T-helper 1 cell (primary cell): ENCODE measurements at regions not wholly inside any gene's neighbourhood (a gene's known extent, or its start where the extent isn't known, plus 50 kb on each side); places are given as distances from the start of the nearest gene placed in this dataset.

ENCODE experiments used
- DNase-seq, 5 donors: peaks; one replicate each; pipeline ENCODE4 v3.0.0-alpha.2; 2012 to 2020

DNA sequence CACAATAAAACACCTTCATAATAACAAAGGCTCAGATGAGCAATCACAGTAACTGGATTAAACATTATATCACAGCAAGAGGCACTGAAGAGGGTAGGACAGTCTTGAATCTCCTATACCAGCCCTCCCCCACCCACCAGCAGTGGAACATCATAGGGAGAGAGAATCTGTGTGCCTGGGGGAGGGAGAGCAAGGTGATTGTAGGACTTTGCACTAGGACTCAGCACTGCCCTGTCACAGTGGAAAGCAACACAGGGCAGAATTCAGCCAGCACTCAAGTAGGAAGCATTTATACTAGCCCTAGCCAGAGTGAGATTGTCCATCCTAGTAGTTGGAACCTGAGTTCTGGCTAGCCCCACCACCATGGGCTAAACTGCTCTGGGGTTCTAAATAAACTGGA, 400.2 kb downstream of the HAO1 start:
- DNase-seq = no peak

DNA sequence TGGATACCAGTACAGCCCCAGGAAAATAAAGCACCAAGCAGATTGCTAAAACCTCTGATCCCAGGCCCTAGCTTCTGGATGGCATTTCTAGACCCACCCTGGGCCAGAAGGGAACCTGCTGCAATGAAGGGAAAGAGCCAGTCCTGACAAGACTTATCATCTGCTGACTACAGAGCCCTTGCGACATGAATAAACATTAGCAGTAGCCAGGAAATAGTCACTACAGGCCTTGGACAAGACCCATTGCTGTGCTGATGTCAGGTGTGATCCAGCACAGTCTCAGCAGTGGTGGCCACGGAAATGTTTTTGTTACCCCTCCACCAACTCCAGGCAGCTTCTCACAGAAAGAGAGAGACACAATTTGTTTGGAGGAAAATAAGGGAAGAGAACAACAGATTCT, 399.3 kb downstream of the HAO1 start:
- no peak for DNase-seq

DNA sequence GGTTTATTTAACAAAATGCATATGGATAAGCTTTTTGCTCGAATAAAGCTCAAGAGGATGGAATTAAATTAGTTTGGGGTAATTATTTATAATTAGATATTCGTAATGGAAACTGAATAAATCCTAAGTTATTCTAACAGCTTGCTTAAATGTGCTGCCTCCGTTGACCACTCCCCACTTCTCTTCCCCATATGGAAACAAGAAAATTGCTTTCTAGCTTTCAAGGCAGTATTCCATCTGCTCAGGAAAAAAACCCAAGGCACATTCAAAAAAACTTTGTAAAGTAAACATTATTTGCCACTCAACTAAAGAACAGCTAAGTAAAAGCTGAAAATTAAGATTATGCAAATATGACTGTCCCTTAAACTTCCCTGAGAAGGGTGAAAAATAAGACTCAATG, 369.2 kb downstream of the HAO1 start:
- DNase-seq = no peak

DNA sequence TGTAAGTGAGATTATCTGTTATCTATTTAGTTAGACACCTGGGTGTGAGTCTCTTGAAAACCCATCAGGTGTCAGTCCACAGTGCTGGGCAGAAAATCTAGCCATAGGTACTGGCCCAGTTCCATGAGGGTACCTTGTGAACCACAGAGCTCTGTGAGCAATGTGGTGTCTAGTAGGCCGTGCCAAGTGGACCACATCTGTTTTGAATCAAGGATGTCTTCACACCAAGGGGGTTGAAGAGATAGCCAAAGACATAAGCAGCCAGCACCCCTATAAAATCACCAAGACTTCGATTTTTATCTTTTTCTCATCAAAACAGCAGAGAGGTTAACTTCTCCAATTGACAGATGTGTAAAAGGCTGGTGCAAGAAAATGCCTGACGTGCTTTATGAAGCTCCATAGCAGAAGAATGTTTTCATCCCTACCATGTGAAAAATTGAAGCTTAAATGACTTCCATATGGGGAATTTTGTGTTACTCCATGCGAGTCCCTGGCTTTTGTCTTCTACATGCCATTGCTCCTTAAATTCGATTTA, 368.7 kb downstream of the HAO1 start:
- no peak for DNase-seq

DNA sequence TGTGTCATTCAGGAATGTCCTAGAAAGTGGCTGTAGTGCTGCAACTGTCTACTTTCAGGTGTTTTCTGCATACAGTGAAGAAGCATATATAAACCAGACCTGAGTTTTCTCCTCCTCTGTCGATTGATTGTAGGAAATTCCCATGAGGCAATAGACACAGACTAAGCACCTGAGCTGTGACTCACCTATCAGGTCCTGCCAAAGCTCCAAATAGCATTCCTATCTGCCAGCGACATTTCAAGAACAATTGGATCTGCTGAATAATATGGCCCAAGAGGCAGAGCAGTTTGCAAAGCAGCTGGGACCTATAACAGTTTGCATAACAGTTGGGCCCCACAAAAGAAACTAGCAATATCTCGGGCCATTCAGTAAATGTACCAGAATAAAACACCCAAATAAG, 360.4 kb downstream of the HAO1 start:
- no peak for DNase-seq

DNA sequence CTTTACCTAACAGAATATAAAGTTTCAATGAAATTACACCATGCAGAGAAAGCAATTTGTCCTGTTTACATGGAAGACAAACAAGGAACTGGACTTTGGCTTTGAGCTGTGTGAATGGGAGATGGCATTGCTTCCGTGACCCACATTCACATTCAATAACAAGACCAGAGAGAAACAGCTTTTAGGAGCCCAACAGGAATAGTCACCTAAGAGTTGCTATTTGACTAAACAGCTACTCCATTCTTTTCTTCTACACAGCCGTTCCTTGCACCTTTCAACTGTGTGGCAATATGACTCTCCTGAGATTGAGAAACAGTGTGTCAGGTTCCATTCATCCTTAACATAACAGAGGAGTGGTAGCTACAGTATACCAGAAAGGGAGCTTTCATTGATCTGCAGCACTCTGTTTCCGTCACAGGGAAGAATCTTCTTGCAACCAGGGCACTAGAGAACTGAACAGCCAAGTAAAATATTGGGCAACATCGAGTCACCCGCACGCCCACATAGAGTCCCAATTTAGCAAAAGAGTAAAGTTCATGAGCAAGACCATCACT, 355.1 kb downstream of the HAO1 start:
- no peak for DNase-seq

DNA sequence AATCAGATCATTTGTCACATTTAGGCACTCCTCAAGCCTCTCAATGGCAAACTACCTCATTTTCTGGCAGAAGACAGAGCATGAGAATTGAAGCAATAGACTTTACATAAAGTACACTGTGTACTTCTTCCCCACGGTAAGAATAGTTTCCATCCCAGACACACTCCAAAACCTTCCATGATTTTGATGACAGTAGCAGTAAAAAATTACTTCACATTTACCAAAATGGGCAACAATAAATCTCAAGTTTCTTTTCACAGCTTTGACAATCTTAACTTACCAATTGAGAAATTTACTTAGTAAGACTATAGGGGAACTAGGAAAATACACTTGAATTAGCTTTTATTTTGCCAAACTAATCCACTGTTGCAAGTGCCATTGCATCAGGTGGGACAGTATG, 353.8 kb downstream of the HAO1 start:
- no peak for DNase-seq

DNA sequence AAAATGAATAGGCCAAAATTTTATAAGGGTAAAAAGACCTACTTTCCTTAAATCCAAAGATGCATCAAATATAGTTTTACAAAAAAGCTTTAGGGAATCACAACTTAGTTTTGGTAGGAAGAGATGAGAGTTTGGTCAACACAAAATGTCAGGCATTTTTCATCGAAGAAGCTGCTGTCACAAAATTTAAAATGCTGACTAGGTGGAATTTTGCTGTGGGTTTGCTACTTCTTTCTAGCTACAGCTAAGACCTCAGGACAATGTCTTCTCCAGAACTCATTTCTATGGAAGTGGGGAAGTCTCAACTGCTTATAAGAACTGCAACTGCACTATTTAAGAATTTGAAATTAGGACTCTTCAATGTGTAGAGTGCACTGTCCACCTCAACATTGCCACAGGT, 351.1 kb downstream of the HAO1 start:
- no peak for DNase-seq

DNA sequence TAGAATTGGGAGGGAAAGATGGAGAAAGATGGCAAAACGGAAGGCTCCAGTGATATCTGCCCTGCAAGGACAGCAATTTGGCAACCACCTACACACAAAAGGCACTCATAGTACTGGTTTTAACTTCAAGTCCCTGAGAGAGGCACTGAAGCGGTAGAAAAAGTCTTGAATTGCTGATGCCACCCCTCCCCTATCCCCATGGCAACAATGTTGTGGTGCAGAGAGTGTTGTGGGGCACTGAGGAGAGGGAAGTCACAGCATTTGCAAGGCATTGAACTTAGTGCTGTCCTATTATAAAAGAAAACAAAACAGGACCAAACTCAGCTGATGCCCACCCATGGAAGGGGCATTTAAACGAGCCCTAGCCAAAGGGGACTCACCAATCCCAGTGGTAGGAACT, 343.7 kb downstream of the HAO1 start:
- DNase-seq = no peak

DNA sequence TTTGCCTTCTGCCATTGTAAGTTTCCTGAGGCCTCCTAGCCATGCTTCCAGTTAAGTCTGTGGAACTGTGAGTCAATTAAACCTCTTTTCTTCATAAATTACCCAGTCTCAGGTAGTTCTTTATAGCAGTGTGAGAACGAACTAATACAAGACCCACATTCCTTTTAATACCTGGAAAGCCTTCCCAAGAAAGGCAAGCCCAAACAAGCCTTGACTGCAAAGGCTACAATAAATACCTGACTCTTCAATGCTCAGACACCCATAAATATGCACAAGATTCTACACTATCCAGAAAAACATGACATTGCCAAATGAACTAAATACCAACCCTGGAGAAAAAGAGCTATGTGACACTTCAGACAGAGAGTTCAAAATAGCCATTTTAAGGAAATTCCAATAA, 338.8 kb downstream of the HAO1 start:
- no peak for DNase-seq

DNA sequence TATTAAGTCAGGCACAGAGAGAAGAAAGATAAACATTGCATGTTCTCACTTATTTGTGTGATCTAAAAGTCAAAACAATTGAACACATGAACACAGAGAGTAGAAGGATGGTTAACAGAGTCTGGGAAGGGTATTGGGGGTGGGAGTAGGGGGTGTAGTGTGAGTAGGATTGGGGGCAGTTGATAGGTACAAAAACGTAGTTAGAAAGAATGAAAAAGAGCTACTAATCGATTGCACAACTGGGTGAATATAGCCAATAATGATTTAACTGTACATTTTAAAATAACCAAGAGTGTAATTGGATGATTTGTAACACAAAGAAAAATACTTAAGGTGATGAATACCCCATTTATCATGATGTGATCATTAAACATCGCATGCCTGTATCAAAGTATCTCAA, 333.3 kb downstream of the HAO1 start:
- no peak for DNase-seq

DNA sequence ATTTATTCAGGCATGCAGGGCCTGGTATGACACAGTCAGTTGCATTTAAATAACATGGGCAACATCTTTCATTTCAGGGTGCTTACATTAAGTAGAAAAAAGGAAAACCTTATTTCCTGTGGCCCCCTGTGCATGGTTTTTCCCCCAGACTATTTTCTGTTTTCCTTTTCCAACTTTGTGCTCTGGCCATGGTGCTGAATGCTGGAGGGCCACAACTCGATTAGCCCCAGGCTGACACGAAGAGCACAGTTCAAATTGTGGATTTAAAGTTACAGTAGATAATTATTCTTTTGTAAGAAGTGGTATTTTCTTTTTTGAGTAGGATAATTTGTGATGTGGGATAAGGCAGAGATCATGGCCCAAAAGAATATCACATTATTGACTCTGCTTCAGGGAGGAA, 332.0 kb downstream of the HAO1 start:
- no peak for DNase-seq

DNA sequence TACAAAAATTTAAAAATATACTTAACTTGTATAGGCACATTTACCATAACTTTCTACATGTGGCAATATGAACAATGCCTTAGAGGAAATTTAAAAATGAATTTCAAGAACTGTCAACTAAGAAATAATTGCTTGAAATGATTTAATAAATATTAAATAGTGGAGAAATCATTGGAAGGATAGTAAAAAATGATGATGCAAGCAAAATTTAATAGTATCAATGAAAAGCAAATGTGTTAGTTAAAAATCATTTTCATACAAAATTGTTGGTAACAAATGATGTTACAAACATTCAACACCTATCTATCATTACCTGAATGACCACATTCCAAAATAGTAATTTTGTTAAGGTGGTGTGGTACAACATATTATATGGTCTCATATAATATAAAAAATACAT, 331.0 kb downstream of the HAO1 start:
- no peak for DNase-seq

DNA sequence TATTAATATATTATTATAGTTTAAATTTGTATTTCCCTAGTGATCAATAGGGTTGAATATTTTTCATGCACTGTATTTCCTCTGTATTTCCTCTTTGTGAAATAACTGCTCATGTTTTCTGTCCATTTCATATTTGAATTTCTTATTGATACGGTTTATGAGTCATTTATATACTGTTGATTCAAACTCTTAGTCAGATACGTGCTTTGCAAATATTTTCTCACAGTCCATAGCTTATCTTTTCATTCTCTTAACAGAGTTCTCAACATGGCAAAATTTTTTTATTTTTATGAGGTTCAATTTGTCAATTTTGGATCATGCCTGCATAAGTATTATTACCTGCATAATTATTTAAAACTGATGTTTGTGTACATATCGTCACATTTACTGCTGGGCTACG, 329.6 kb downstream of the HAO1 start:
- no peak for DNase-seq

DNA sequence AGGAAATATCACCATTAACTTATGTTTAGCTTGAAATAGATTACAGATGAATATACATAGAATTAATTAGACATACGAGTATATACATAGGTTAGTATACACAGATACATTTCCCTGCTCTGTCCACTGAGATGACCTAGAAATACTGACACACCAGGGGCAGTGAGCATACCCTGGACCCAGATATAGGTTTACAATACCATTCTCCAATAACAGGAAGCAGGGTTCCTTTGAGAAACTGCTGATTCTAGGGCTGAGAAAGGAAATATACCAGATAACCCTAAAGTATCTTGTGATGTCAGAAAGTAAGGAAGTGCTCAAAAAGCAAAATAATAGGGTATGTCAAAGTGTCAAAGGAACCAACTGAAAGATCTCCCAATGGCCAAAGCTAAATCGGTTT, 322.5 kb downstream of the HAO1 start:
- no peak for DNase-seq

DNA sequence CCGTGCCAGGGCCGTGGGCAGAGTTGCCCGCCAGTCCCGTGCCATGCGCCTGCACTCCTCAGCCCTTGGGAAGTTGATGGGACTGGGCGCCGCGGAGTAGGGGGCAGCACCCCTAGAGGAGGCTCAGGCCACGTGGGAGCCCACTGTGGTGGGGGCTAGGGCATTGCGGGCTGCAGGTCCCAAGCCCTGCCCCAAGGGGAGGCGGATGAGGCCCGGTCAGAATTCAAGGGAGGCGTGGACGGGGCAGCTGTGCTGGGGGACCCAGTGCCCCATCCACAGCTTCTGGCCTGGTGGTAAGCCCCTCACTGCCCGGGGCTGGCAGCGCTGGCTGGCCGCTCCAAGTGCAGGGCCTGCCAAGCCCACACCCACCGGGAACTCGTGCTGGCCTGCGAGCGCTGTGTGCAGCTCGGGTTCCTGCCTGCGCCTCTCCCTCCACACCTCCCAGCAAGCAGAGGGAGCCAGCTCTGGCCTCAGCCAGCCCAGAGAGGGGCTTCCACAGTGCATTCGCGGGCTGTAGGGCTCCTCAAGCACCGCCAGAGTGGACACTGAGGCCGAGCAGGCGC, 317.8 kb downstream of the HAO1 start:
- DNase-seq = no peak

DNA sequence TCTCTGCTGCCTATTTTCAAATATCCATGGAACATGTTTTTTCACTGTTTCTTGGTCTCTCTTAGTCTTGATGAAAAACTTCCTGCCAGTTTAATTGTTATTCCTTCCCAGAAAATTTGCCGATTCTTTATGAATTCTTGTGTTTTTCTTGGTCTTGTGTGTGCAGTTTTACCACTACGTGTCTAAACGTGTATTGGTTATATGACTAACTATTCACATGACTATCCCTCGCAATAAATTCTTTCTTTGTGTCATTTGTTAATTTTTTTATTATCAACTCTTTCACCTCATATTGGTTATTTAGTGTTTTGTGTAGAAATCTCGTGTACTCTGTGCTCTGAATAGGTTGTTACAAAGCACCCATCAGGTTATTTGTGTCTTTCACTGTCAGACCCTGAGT, 315.4 kb downstream of the HAO1 start:
- DNase-seq = no peak

DNA sequence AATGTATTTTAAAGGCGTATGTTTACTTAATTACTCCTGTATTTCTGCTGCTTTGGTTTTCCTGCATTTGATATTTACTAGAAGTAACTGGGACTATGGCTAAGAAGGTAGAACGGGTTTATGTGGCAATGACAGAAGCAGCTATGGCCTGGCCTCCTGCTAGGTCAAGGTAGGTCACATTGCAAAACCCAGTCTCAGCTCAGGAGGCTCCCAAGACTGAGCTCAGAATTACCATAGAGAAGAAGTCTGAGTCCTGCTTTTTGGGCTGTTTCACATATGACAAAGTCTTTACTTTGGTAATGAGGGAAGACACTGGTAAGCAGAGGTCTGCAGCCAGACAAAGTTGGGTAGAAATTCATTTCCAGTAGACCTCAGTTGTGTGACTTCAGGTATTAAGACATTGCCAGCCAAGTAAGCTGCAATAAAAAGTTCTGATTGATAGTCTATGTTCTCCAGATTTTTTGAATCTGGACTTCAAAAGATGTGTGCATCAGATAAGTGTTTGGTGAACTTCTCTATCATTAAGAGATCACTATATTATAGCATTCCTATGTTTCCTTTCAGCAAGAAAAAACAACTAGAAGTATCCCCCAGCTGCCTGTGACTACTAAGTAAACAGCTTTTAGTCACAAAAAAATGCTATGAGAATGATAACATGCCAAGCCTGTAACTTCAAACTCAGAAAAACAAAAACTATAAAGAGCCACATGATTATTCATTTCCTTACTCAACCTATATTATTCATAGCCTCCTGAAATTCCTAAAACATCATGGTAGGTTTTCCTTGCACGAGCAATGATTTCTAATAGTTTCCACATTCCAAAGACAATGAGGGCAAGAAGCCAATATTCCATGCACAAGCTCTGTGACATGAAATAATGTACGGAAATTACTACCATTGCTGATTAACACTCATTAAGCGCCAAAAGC, 312.3 kb downstream of the HAO1 start:
- no peak for DNase-seq

DNA sequence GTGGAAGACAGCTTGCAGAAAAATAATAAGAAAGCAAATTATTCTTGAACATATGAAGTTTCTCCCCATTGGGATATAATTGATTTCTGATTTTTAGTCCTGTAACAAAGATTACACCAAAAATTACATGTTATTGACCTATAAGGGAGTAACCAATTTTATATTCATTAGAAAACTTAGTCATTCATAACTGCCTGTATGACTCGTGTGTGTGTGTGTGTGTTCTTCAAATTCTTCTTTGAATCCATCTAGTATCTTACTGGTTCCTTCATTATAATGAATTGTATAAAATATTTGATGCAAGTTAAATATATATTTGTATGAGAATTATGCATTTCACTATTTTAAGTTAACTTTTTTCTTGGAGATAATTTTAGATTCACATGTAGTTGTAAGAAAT, 310.4 kb downstream of the HAO1 start:
- DNase-seq = no peak

DNA sequence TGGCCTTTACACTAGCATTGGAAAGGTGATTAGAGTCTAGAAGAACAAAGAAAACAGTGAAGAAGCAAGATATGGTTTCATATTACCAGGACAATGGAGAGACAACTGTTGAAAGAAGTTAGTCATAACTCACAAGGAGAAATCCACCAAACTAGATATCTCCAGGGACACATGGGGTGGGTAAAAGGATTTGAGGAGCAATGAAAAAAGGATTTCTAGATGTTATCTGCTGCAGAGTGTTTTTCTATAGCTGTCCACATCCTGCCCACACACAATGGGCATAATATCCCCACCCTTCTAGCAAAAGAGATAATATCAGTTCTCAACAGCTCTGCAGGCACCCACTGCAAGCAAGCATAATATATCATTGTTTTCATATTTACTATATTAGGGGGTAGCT, 303.1 kb downstream of the HAO1 start:
- DNase-seq = no peak

DNA sequence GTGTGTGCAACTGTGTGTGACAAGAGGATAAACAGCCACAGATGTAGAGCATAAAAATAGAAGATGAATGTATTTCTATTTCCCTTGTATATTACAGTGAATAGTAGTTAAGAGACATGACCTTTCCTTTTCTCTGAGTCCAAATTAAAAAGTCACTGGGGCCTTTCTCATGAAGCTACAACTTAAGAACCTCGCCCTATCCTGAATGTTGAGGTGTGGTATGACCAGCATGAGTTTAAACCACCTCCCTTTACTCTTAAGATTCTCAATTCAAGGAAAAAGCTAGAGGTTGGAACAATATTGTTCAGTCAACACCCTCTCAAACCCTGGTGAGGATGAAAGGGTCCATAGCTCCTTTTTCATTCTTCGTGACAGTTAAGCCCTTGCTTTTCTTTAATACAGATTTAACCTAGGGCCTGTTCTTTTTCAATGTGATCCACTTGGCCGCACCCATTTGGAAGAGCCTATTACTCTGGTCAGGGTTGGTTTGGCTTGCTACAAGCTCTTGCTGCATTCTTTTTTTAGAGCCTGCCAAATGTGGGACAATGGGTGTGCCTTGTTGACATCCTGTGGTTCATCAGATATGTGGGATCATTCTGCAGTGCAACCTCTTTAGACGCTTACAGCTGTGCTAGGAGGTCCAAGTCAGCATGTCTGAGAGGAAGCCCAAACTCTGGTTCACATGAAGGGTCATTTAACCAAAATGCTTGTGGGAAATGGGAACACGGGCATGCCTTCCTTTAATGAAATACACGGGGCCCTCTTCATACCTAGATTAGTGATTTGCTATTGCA, 290.0 kb downstream of the HAO1 start:
- DNase-seq = no peak

DNA sequence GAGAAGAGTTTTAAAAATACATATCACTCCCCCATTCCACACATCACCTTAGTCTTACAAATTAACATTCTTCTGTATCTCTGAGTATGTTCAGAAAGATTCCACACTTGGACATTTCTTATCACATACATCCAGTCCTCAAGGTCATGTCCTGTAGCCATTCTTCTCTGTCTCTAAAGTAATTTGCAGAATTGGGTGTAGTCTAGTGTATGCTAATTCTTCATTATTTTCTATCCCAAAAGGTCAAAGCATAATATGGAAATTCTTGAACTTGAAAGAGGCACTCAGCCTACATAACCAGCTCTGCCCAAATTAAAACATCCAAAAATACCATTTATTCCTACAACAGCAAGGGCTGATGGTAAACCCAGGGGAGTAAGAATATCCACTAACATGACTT, 286.0 kb downstream of the HAO1 start:
- DNase-seq = no peak
